Stimulated activated memory B cell treated with anti-CD40 and anti-IgM and Interleukin-4, amounts not matched to agents 10 μg/mL and 1 μg/mL and 100 μg/mL, for 72 hours (primary cell): ENCODE measurements at regions not wholly inside any gene's neighbourhood (a gene's known extent, or its start where the extent isn't known, plus 50 kb on each side); places are given as distances from the start of the nearest gene placed in this dataset.

ENCODE experiments used
- ATAC-seq: fragments of 150-1000 bp; cut with Tn5 transposase; 2 replicates; pipeline ENCODE4 v1.10.0; 2021
- H3K27ac Mint-ChIP-seq: one replicate; pipeline ENCODE4 v1.8.0; 2022; ENCODE audit warnings: mild to moderate bottlenecking, mixed read lengths
- H3K27me3 Mint-ChIP-seq: one replicate; pipeline ENCODE4 v1.8.0; 2022; ENCODE audit warnings: mixed read lengths
- H3K36me3 Mint-ChIP-seq: one replicate; pipeline ENCODE4 v1.8.0; 2022; ENCODE audit warnings: mixed read lengths
- H3K4me1 Mint-ChIP-seq: one replicate; pipeline ENCODE4 v1.8.0; 2022; ENCODE audit warnings: mixed read lengths
- H3K4me3 Mint-ChIP-seq: one replicate; pipeline ENCODE4 v1.8.0; 2022; ENCODE audit warnings: mild to moderate bottlenecking, moderate library complexity, mixed read lengths
- H3K9me3 Mint-ChIP-seq: one replicate; pipeline ENCODE4 v1.8.0; 2022; ENCODE audit warnings: mixed read lengths

GRCh38 chr5:99866740-99867139 lies 668.4 kb upstream of the FAM174A start:
- H3K4me3 Mint-ChIP-seq = no peak overlapping the region
- H3K27me3 Mint-ChIP-seq = no peaks in the 10 kb centered on the region
- H3K27ac Mint-ChIP-seq = no peak overlapping the region
- no peaks in the 10 kb centered on the region for H3K4me1 Mint-ChIP-seq
- H3K9me3 Mint-ChIP-seq = peaks cover 3% of the 10 kb centered on the region
- no peak for ATAC-seq
- no peaks in the 10 kb centered on the region for H3K36me3 Mint-ChIP-seq

- H3K4me3 Mint-ChIP-seq = no peak overlapping the region
- H3K27ac Mint-ChIP-seq = no peak overlapping the region
- H3K9me3 Mint-ChIP-seq = peaks cover 3% of the 10 kb centered on the region
- no peaks in the 10 kb centered on the region for H3K27me3 Mint-ChIP-seq
- no peak for ATAC-seq
- H3K36me3 Mint-ChIP-seq = no peaks in the 10 kb centered on the region
- no peaks in the 10 kb centered on the region for H3K4me1 Mint-ChIP-seq
Measured at GRCh38 chr5:99865159-99865558, 670.0 kb upstream of the FAM174A start.

GRCh38 chr5:99835791-99836190 lies 699.4 kb upstream of the FAM174A start:
- Mint-ChIP-seq H3K4me3 (no peak overlapping the region), H3K4me1 (no peaks in the 10 kb centered on the region), H3K27me3 (no peaks in the 10 kb centered on the region), H3K36me3 (no peaks in the 10 kb centered on the region), H3K9me3 (peaks cover 3% of the 10 kb centered on the region), H3K27ac (no peak overlapping the region)
- peak; percentile 8 for ATAC-seq

- Mint-ChIP-seq H3K4me1 (no peaks in the 10 kb centered on the region), H3K36me3 (no peaks in the 10 kb centered on the region), H3K27me3 (no peaks in the 10 kb centered on the region), H3K9me3 (peaks cover 3% of the 10 kb centered on the region), H3K4me3 (no peak overlapping the region), H3K27ac (no peak overlapping the region)
- no peak for ATAC-seq
Measured at GRCh38 chr5:99827136-99827535, 708.0 kb upstream of the FAM174A start.

- ATAC-seq = no peak
- H3K4me3 Mint-ChIP-seq = no peak overlapping the region
- H3K36me3 Mint-ChIP-seq = no peaks in the 10 kb centered on the region
- no peak overlapping the region for H3K27ac Mint-ChIP-seq
- H3K4me1 Mint-ChIP-seq = no peaks in the 10 kb centered on the region
- no peaks in the 10 kb centered on the region for H3K27me3 Mint-ChIP-seq
- no peaks in the 10 kb centered on the region for H3K9me3 Mint-ChIP-seq
Measured at GRCh38 chr5:99817796-99818195, 717.4 kb upstream of the FAM174A start.

- no peak overlapping the region for H3K27ac Mint-ChIP-seq
- H3K4me3 Mint-ChIP-seq = no peak overlapping the region
- H3K9me3 Mint-ChIP-seq = no peaks in the 10 kb centered on the region
- no peaks in the 10 kb centered on the region for H3K4me1 Mint-ChIP-seq
- ATAC-seq = no peak
- no peaks in the 10 kb centered on the region for H3K27me3 Mint-ChIP-seq
- H3K36me3 Mint-ChIP-seq = no peaks in the 10 kb centered on the region
Measured at GRCh38 chr5:99814321-99815063, 720.7 kb upstream of the FAM174A start.

GRCh38 chr5:99808657-99809230 lies 726.4 kb upstream of the FAM174A start:
- Mint-ChIP-seq H3K36me3 (no peaks in the 10 kb centered on the region), H3K27me3 (no peaks in the 10 kb centered on the region), H3K4me3 (no peak overlapping the region), H3K4me1 (no peaks in the 10 kb centered on the region), H3K9me3 (no peaks in the 10 kb centered on the region), H3K27ac (no peak overlapping the region)
- no peak for ATAC-seq

GRCh38 chr5:99807346-99807745 lies 727.8 kb upstream of the FAM174A start:
- no peaks in the 10 kb centered on the region for H3K9me3 Mint-ChIP-seq
- no peak for ATAC-seq
- H3K27me3 Mint-ChIP-seq = no peaks in the 10 kb centered on the region
- no peaks in the 10 kb centered on the region for H3K4me1 Mint-ChIP-seq
- H3K4me3 Mint-ChIP-seq = no peak overlapping the region
- H3K36me3 Mint-ChIP-seq = no peaks in the 10 kb centered on the region
- H3K27ac Mint-ChIP-seq = no peak overlapping the region

- no peak overlapping the region for H3K4me3 Mint-ChIP-seq
- no peaks in the 10 kb centered on the region for H3K27me3 Mint-ChIP-seq
- no peaks in the 10 kb centered on the region for H3K4me1 Mint-ChIP-seq
- ATAC-seq = no peak
- H3K9me3 Mint-ChIP-seq = peaks cover 4% of the 10 kb centered on the region
- no peaks in the 10 kb centered on the region for H3K36me3 Mint-ChIP-seq
- H3K27ac Mint-ChIP-seq = no peak overlapping the region
Measured at GRCh38 chr5:99795031-99795430, 740.1 kb upstream of the FAM174A start.

GRCh38 chr5:99788482-99788881 lies 746.7 kb upstream of the FAM174A start:
- H3K4me3 Mint-ChIP-seq = no peak overlapping the region
- H3K36me3 Mint-ChIP-seq = no peaks in the 10 kb centered on the region
- peaks cover 4% of the 10 kb centered on the region for H3K9me3 Mint-ChIP-seq
- ATAC-seq = no peak
- H3K27me3 Mint-ChIP-seq = no peaks in the 10 kb centered on the region
- H3K27ac Mint-ChIP-seq = no peak overlapping the region
- H3K4me1 Mint-ChIP-seq = no peaks in the 10 kb centered on the region

GRCh38 chr5:99775189-99775588 lies 760.0 kb upstream of the FAM174A start:
- H3K4me1 Mint-ChIP-seq = no peaks in the 10 kb centered on the region
- H3K27ac Mint-ChIP-seq = no peak overlapping the region
- no peaks in the 10 kb centered on the region for H3K9me3 Mint-ChIP-seq
- H3K36me3 Mint-ChIP-seq = no peaks in the 10 kb centered on the region
- H3K4me3 Mint-ChIP-seq = no peak overlapping the region
- ATAC-seq = peak; percentile 8
- H3K27me3 Mint-ChIP-seq = no peaks in the 10 kb centered on the region

- H3K4me1 Mint-ChIP-seq = no peaks in the 10 kb centered on the region
- no peak for ATAC-seq
- H3K4me3 Mint-ChIP-seq = no peak overlapping the region
- no peak overlapping the region for H3K27ac Mint-ChIP-seq
- no peaks in the 10 kb centered on the region for H3K36me3 Mint-ChIP-seq
- peaks cover 3% of the 10 kb centered on the region for H3K9me3 Mint-ChIP-seq
- no peaks in the 10 kb centered on the region for H3K27me3 Mint-ChIP-seq
Measured at GRCh38 chr5:99773290-99773689, 761.9 kb upstream of the FAM174A start.

- Mint-ChIP-seq H3K4me3 (no peak overlapping the region), H3K27ac (no peak overlapping the region), H3K36me3 (no peaks in the 10 kb centered on the region), H3K4me1 (no peaks in the 10 kb centered on the region), H3K27me3 (no peaks in the 10 kb centered on the region), H3K9me3 (peaks cover 3% of the 10 kb centered on the region)
- ATAC-seq = no peak
Measured at GRCh38 chr5:99771296-99771695, 763.9 kb upstream of the FAM174A start.

GRCh38 chr5:99765011-99765410 lies 770.2 kb upstream of the FAM174A start:
- Mint-ChIP-seq H3K4me3 (no peak overlapping the region), H3K4me1 (no peaks in the 10 kb centered on the region), H3K36me3 (no peaks in the 10 kb centered on the region), H3K9me3 (peaks cover 3% of the 10 kb centered on the region), H3K27me3 (no peaks in the 10 kb centered on the region), H3K27ac (no peak overlapping the region)
- no peak for ATAC-seq

GRCh38 chr5:99763021-99763774 lies 772.0 kb upstream of the FAM174A start:
- Mint-ChIP-seq H3K4me1 (no peaks in the 10 kb centered on the region), H3K36me3 (no peaks in the 10 kb centered on the region), H3K4me3 (no peak overlapping the region), H3K9me3 (peaks cover 6% of the 10 kb centered on the region), H3K27ac (no peak overlapping the region), H3K27me3 (no peaks in the 10 kb centered on the region)
- no peak for ATAC-seq

- Mint-ChIP-seq H3K36me3 (no peaks in the 10 kb centered on the region), H3K4me3 (no peak overlapping the region), H3K9me3 (peaks cover 3% of the 10 kb centered on the region), H3K4me1 (no peaks in the 10 kb centered on the region), H3K27ac (no peak overlapping the region), H3K27me3 (no peaks in the 10 kb centered on the region)
- ATAC-seq = no peak
Measured at GRCh38 chr5:99747342-99747741, 787.8 kb upstream of the FAM174A start.
